ENCODE measurements at regions not wholly inside any gene's neighbourhood (a gene's known extent, or its start where the extent isn't known, plus 50 kb on each side); places are given as distances from the start of the nearest gene placed in this dataset.

DNA sequence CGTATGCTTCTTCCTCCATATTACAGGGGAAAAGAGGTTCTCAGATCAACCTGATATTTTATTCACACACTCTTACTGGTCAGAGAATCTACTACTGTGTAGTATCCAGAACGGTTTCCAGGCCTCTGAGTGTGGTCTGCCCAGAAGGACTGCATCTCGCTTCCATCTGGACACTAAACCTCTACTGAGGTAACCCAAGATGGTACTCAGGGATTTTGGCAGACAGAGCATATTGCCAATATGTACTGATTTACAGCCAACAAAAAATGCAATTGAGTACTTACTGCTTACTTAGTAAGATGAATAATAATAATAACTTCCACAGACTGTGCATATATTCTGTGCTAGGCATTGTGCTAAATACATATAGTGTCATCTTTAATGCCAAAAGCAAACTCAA, 55.8 kb downstream of the CYRIA start:
- H3K27ac Mint-ChIP-seq (ENCODE audit: unreplicated experiment) = no peak overlapping the region
- H3K9me3 Mint-ChIP-seq (ENCODE audit: unreplicated experiment) = no peaks in the 10 kb centered on the region
- H3K36me3 Mint-ChIP-seq (ENCODE audit: low read depth, unreplicated experiment) = peaks cover 21% of the 10 kb centered on the region
- H3K4me1 Mint-ChIP-seq (ENCODE audit: unreplicated experiment) = peaks cover 21% of the 10 kb centered on the region
- peaks cover 5% of the 10 kb centered on the region for H3K27me3 Mint-ChIP-seq (ENCODE audit: unreplicated experiment)
- no peak overlapping the region for H3K4me3 Mint-ChIP-seq (ENCODE audit: unreplicated experiment)
- DNase-seq (ENCODE audit: low spot score) = no peak
- no peak for TF ChIP-seq CTCF (IDR thresholded peaks at IDR 0.05; ENCODE audit: unreplicated experiment)

DNA sequence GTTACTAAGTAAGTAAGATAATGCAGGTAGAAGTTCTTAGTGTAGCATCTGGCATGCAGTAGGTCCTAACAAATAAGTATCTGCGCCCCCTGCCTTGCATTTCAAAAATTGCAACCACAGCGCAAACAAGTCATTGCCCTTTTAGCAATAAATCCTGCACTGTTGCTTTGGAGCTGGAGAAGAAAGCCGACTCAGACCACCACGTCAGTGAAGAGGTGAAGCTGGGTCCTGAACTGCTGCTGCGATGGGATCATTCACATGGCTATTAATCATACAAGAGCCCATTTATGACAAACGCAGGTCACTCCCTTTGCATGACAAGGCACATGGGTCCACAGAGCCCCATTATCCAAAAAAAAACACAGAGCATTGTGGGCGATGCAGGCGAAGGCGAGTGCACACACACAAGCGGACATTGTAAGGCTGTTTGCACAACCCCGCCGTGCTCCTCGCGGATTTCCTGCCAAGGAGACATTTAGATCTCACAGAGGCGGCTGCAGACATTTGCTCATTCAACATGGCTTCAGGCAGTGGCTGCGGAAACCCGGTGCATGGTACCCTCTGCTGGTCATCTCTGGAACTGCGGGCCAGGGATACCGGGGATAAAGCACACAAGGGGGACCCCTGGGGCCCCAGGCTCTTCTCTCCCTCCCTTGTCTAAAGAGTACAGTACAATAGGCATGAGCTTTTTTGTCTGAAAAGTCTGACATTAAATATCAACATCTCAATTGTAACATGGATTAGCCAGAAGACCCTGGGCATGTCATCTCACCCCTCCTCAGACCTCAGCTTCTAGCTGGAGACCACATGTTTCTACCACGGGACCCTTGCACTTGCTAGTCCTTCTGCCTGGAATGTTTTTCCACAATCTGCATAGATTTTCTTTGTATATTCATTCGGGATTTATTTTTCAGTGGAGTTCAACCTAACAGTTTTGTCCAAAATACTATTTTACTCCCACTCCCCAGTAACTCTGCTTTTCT, 56.7 kb downstream of the CYRIA start:
- Mint-ChIP-seq H3K4me1 (ENCODE audit: unreplicated experiment) (peaks cover 13% of the 10 kb centered on the region), H3K27ac (ENCODE audit: unreplicated experiment) (peak overlapping the region; percentile 89), H3K4me3 (ENCODE audit: unreplicated experiment) (peak overlapping the region; percentile 62), H3K9me3 (ENCODE audit: unreplicated experiment) (no peaks in the 10 kb centered on the region), H3K27me3 (ENCODE audit: unreplicated experiment) (peaks cover 5% of the 10 kb centered on the region), H3K36me3 (ENCODE audit: low read depth, unreplicated experiment) (peaks cover 21% of the 10 kb centered on the region)
- DNase-seq (ENCODE audit: low spot score) = peak; percentile 92
- peak; percentile 89 for TF ChIP-seq CTCF (IDR thresholded peaks at IDR 0.05; ENCODE audit: unreplicated experiment)

DNA sequence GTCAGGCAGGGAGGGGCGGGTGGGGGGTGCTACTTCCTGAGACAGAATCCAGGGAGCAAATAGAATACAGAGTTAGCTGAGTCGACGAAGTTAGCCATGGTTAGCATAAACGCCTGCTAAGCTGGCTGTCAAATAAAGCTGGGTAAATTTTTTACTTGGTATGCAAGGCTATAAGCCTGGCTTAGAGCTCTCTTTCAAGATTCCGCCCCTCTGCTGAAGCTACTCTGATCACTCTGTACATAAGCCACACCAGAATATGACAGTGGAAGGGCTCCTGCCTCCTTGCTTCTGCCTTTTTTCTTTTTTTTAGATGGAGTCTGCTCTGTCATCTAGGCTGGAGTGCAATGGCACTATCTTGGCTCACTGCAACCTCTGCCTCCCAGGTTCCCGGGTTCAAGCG, 58.3 kb downstream of the CYRIA start:
- TF ChIP-seq CTCF (IDR thresholded peaks at IDR 0.05; ENCODE audit: unreplicated experiment) = no peak
- no peak for DNase-seq (ENCODE audit: low spot score)
- no peaks in the 10 kb centered on the region for H3K9me3 Mint-ChIP-seq (ENCODE audit: unreplicated experiment)
- H3K4me3 Mint-ChIP-seq (ENCODE audit: unreplicated experiment) = no peak overlapping the region
- H3K36me3 Mint-ChIP-seq (ENCODE audit: low read depth, unreplicated experiment) = peaks cover 23% of the 10 kb centered on the region
- H3K27me3 Mint-ChIP-seq (ENCODE audit: unreplicated experiment) = peaks cover 5% of the 10 kb centered on the region
- peaks cover 11% of the 10 kb centered on the region for H3K4me1 Mint-ChIP-seq (ENCODE audit: unreplicated experiment)
- no peak overlapping the region for H3K27ac Mint-ChIP-seq (ENCODE audit: unreplicated experiment)

- Mint-ChIP-seq H3K4me3 (ENCODE audit: unreplicated experiment) (no peak overlapping the region), H3K36me3 (ENCODE audit: low read depth, unreplicated experiment) (peaks cover 29% of the 10 kb centered on the region), H3K27ac (ENCODE audit: unreplicated experiment) (no peak overlapping the region), H3K9me3 (ENCODE audit: unreplicated experiment) (no peaks in the 10 kb centered on the region), H3K27me3 (ENCODE audit: unreplicated experiment) (peaks cover 5% of the 10 kb centered on the region), H3K4me1 (ENCODE audit: unreplicated experiment) (peaks cover 7% of the 10 kb centered on the region)
- DNase-seq (ENCODE audit: low spot score) = no peak
- TF ChIP-seq CTCF (IDR thresholded peaks at IDR 0.05; ENCODE audit: unreplicated experiment) = no peak
Observed at GRCh38 chr2:16604236-16604635, 61.4 kb downstream of the CYRIA start.

- Mint-ChIP-seq H3K9me3 (ENCODE audit: unreplicated experiment) (no peaks in the 10 kb centered on the region), H3K36me3 (ENCODE audit: low read depth, unreplicated experiment) (peaks cover 6% of the 10 kb centered on the region), H3K27me3 (ENCODE audit: unreplicated experiment) (no peaks in the 10 kb centered on the region), H3K27ac (ENCODE audit: unreplicated experiment) (no peak overlapping the region), H3K4me3 (ENCODE audit: unreplicated experiment) (no peak overlapping the region), H3K4me1 (ENCODE audit: unreplicated experiment) (no peaks in the 10 kb centered on the region)
- no peak for DNase-seq (ENCODE audit: low spot score)
- TF ChIP-seq CTCF (IDR thresholded peaks at IDR 0.05; ENCODE audit: unreplicated experiment) = no peak
Observed at GRCh38 chr2:16591370-16591933, 74.2 kb downstream of the CYRIA start.

Data from endothelial cell (in vitro differentiated cells).